B cell (primary cell): ENCODE measurements at regions not wholly inside any gene's neighbourhood (a gene's known extent, or its start where the extent isn't known, plus 50 kb on each side); places are given as distances from the start of the nearest gene placed in this dataset.

Experiments used
- ATAC-seq: fragments of 200-7000 bp; cut with Tn5 transposase; one replicate; pipeline ENCODE4 v1.10.0; 2021; ENCODE audit warnings: low read depth, mild to moderate bottlenecking, moderate number of reproducible peaks, moderate library complexity
- CTCF ChIA-PET: fragments of 350-600 bp; sonication (Branson Sonifier 250); formaldehyde crosslinking; loops from one replicate; lab custom pipeline; 2021; ENCODE audit warnings: antibody characterized with exemption, inconsistent platforms; lab: Charles Lee
- POLR2A ChIA-PET: fragments of 350-600 bp; sonication (Branson Sonifier 250); formaldehyde crosslinking; loops from one replicate; lab custom pipeline; 2021; ENCODE audit warnings: antibody characterized with exemption; lab: Charles Lee
- DNase-seq: peaks from one replicate; pipeline ENCODE4 v3.0.0; 2013
- H2AFZ ChIP-seq: 2 replicates; pipeline ENCODE4 v1.6.1; 2012; ENCODE audit warnings: mild to moderate bottlenecking, low read depth, low read length; ENCODE audit not compliant: insufficient read depth, poor library complexity, severe bottlenecking
- H3K27ac ChIP-seq, 2 donors: 1 replicate in 1 of 2; 2 replicates in 1 of 2; pipeline ENCODE4 v1.5.1; 2012 to 2013; ENCODE audit warnings: low read length in 2 of 2, mild to moderate bottlenecking in 2 of 2, moderate library complexity in 1 of 2
- H3K27me3 ChIP-seq, 4 experiments: fragments of 200-600 bp in 1 of 4; sonication (generic) in 1 of 4; replicated peaks in 1 of 4; 1 replicate in 2 of 4; 2 replicates in 2 of 4; pipeline versions ENCODE4 v1.6.1 to v1.7.0; 2013 to 2016; ENCODE audit warnings: low read length in 3 of 4, mild to moderate bottlenecking in 2 of 4, mixed read lengths in 1 of 4, moderate library complexity in 1 of 4; ENCODE audit not compliant: insufficient read depth in 4 of 4, control insufficient read depth in 3 of 4; ENCODE audit errors: control extremely low read depth in 1 of 4
- H3K36me3 ChIP-seq, 2 experiments: replicated peaks in 1 of 2; 1 replicate in 1 of 2; 2 replicates in 1 of 2; pipeline versions ENCODE4 v1.6.1 to v1.7.1; 2013; ENCODE audit warnings: low read length in 1 of 2; ENCODE audit not compliant: insufficient read depth in 2 of 2, control insufficient read depth in 1 of 2; ENCODE audit errors: control extremely low read depth in 1 of 2, extremely low read depth in 1 of 2
- H3K4me1 ChIP-seq, 2 donors: fragments of 200-600 bp in 1 of 2; sonication (generic) in 1 of 2; 1 replicate in 1 of 2; 2 replicates in 1 of 2; pipeline versions ENCODE4 v1.5.1 to v1.6.1; 2013 to 2017; ENCODE audit warnings: low read length in 2 of 2; ENCODE audit not compliant: control insufficient read depth in 2 of 2, insufficient read depth in 2 of 2
- H3K4me2 ChIP-seq: replicated peaks from 2 replicates; pipeline ENCODE3; 2012; ENCODE audit warnings: mild to moderate bottlenecking, low read depth, low read length; ENCODE audit not compliant: poor library complexity, severe bottlenecking
- H3K4me3 ChIP-seq, 5 experiments: fragments of 200-600 bp in 1 of 5; sonication (generic) in 1 of 5; 1 replicate in 3 of 5; 2 replicates in 2 of 5; pipeline versions ENCODE4 v1.5.1 to v1.7.0; 2011 to 2016; ENCODE audit warnings: low read length in 4 of 5, mild to moderate bottlenecking in 4 of 5, low read depth in 2 of 5, control low read depth in 1 of 5, moderate library complexity in 1 of 5; ENCODE audit not compliant: insufficient read depth in 1 of 5; ENCODE audit errors: control extremely low read depth in 1 of 5, extremely low read depth in 1 of 5
- H3K79me2 ChIP-seq: fragments of 200-600 bp; sonication (generic); one replicate; pipeline ENCODE4 v1.6.0; 2016; ENCODE audit warnings: low read length; ENCODE audit not compliant: control insufficient read depth, insufficient read depth
- H3K9ac ChIP-seq: fragments of 200-600 bp; sonication (generic); 2 replicates; pipeline ENCODE4 v1.6.1; 2017; ENCODE audit warnings: mild to moderate bottlenecking, low read length, moderate library complexity
- H3K9me3 ChIP-seq, 3 donors: one replicate each; pipeline versions ENCODE4 v1.6.1 to v1.7.1; 2013; ENCODE audit warnings: low read length in 2 of 3; ENCODE audit not compliant: control insufficient read depth in 2 of 3, insufficient read depth in 1 of 3; ENCODE audit errors: control extremely low read depth in 1 of 3
- H4K20me1 ChIP-seq: 2 replicates; pipeline ENCODE4 v1.6.0; 2012; ENCODE audit warnings: mild to moderate bottlenecking, low read length; ENCODE audit not compliant: insufficient read depth, control insufficient read depth, poor library complexity, severe bottlenecking
- H3K27ac Mint-ChIP-seq: one replicate; pipeline ENCODE4 v1.8.0; 2021; ENCODE audit warnings: mixed read lengths
- H3K27me3 Mint-ChIP-seq: one replicate; pipeline ENCODE4 v1.8.0; 2021; ENCODE audit warnings: mixed read lengths
- H3K4me1 Mint-ChIP-seq: one replicate; pipeline ENCODE4 v1.8.0; 2021; ENCODE audit warnings: mixed read lengths
- H3K4me3 Mint-ChIP-seq: one replicate; pipeline ENCODE4 v1.8.0; 2021; ENCODE audit warnings: mixed read lengths
- H3K9me3 Mint-ChIP-seq: one replicate; pipeline ENCODE4 v1.8.0; 2022; ENCODE audit warnings: mixed read lengths; ENCODE audit not compliant: insufficient read depth
- EZH2 ChIP-seq: IDR thresholded peaks from 2 replicates; pipeline ENCODE4 v1.6.1; 2012; ENCODE audit warnings: borderline replicate concordance, low read depth, mild to moderate bottlenecking, moderate library complexity, low read length; ENCODE audit not compliant: insufficient read depth, poor library complexity, severe bottlenecking
- WGBS: methylation state at CpG from one replicate; pipeline ENCODE4 v1.1.5; 2013; ENCODE audit warnings: missing lambda C conversion rate; ENCODE audit not compliant: insufficient coverage; 5-methylcytosine and 5-hydroxymethylcytosine counted together
- intact Hi-C: fragments of 100-400 bp; cut with micrococcal nuclease; formaldehyde crosslinking; loops from one replicate; pipeline ENCODE4 v1.10.0; 2022
- TF ChIP-seq, protein P1 (sequence below): fragments of 200-600 bp; IDR thresholded peaks from one replicate; pipeline ENCODE4 v1.8.0; 2022; ENCODE audit warnings: antibody characterized with exemption, mild to moderate bottlenecking

GRCh38 chr3:135805752-135806151, 159.8 kb upstream of the PPP2R3A start:
- Histone ChIP-seq H3K9ac (no peak overlapping the region), H2AFZ (no peak overlapping the region), H3K79me2 (no peaks in the 10 kb centered on the region), H3K27ac (no peak overlapping the region), H3K36me3 (no peaks in the 10 kb centered on the region), H3K9me3 (peaks cover 0 to 3% (median 0%) of the 10 kb centered on the region in 3 donors), H4K20me1 (no peaks in the 10 kb centered on the region), H3K4me1 (no peaks in the 10 kb centered on the region), H3K4me2 (no peak overlapping the region), H3K27me3 (peaks cover 0 to 4% (median 0%) of the 10 kb centered on the region in 4 experiments), H3K4me3 (no peak overlapping the region)
- DNase-seq (no peak), ATAC-seq (no peak)
- Mint-ChIP-seq H3K9me3 (no peaks in the 10 kb centered on the region), H3K27me3 (peaks cover 8% of the 10 kb centered on the region), H3K27ac (no peak overlapping the region), H3K4me1 (no peaks in the 10 kb centered on the region), H3K4me3 (no peak overlapping the region)
- ChIA-PET POLR2A (no interaction called here), CTCF (no interaction called here)
- intact Hi-C loops, result no loop called here
- TF ChIP-seq, protein P1, sequence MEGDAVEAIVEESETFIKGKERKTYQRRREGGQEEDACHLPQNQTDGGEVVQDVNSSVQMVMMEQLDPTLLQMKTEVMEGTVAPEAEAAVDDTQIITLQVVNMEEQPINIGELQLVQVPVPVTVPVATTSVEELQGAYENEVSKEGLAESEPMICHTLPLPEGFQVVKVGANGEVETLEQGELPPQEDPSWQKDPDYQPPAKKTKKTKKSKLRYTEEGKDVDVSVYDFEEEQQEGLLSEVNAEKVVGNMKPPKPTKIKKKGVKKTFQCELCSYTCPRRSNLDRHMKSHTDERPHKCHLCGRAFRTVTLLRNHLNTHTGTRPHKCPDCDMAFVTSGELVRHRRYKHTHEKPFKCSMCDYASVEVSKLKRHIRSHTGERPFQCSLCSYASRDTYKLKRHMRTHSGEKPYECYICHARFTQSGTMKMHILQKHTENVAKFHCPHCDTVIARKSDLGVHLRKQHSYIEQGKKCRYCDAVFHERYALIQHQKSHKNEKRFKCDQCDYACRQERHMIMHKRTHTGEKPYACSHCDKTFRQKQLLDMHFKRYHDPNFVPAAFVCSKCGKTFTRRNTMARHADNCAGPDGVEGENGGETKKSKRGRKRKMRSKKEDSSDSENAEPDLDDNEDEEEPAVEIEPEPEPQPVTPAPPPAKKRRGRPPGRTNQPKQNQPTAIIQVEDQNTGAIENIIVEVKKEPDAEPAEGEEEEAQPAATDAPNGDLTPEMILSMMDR, result no peak
- TF ChIP-seq EZH2, result no peak
- 93% methylated on average over 3 of the region's 3 CpGs for WGBS

DNA sequence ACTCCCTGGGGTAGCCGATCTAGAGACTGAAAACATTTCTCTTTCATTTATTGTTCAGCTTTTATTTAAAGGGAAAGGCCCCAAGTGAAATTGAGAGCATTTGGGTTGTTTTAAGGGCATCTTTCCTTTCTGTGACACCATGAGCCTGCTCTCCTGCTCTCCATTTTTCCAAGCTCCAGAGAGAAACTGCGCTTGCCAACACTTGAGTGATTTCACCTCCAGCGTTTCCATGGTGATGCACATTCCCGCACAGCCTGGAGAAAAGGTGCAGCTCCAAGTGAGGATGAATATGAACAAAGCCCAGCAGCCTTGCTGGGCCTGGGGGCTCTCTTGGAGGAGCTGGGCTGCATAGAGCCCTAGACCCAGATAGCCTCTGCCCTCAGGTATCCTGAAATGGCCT, 159.2 kb upstream of the PPP2R3A start:
- Mint-ChIP-seq H3K4me1 (no peaks in the 10 kb centered on the region), H3K27me3 (peaks cover 8% of the 10 kb centered on the region)
- CTCF ChIA-PET, result no interaction called here

More for the DNA sequence above, 159.2 kb upstream of the PPP2R3A start:
- TF ChIP-seq EZH2, result no peak
- TF ChIP-seq, protein P1, result no peak
- Histone ChIP-seq H3K4me3 (no peak overlapping the region), H3K27ac (no peak overlapping the region), H3K27me3 (peaks cover 0 to 4% (median 0%) of the 10 kb centered on the region in 4 experiments), H3K9ac (no peak overlapping the region), H3K4me2 (no peak overlapping the region), H3K36me3 (no peaks in the 10 kb centered on the region), H4K20me1 (no peaks in the 10 kb centered on the region), H3K9me3 (peaks cover 0 to 3% (median 0%) of the 10 kb centered on the region in 3 donors), H3K79me2 (no peaks in the 10 kb centered on the region), H2AFZ (no peak overlapping the region), H3K4me1 (no peaks in the 10 kb centered on the region)
- no peak overlapping the region for H3K27ac Mint-ChIP-seq
- no peak for DNase-seq
- intact Hi-C loops, result no loop called here
- no peaks in the 10 kb centered on the region for H3K9me3 Mint-ChIP-seq
- no peak overlapping the region for H3K4me3 Mint-ChIP-seq
- POLR2A ChIA-PET, result no interaction called here
- WGBS, result 89% methylated on average over 3 of the region's 4 CpGs
- ATAC-seq, result no peak
